NOMO-1 (cell line): ENCODE measurements at regions not wholly inside any gene's neighbourhood (a gene's known extent, or its start where the extent isn't known, plus 50 kb on each side); places are given as distances from the start of the nearest gene placed in this dataset.

Experiments used
- DNase-seq, 2 experiments: peaks; one replicate each; lab custom pipeline; 2025; ENCODE audit not compliant: unreplicated experiment in 2 of 2; lab: John Stamatoyannopoulos, UW

GRCh38 chr15:37824717-37825382 is 109.6 kb upstream of the TMCO5A start:
- DNase-seq: peak; percentile 49 to 82

DNA sequence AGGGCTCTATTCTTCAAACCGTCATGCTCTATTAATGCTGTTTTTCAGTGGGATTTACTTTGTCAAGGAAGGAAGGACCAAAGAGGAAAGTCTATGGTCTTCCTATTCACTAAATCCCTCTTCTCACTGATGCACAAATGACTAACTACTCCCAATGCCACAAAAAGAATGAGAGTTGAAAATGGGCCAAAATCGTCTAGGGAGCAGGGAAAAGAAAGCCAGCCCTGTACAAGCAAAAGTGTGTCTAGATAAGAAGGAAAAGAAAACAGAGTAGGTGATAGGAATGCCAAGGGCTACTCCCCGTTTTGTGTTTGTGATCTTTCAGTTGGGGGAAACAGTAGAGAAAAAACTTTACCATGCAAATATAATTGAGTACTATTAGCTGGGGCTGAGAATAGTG is 97.2 kb upstream of the TMCO5A start:
- no peak for DNase-seq

GRCh38 chr15:37847776-37848175 is 86.7 kb upstream of the TMCO5A start:
- no peak for DNase-seq

DNA sequence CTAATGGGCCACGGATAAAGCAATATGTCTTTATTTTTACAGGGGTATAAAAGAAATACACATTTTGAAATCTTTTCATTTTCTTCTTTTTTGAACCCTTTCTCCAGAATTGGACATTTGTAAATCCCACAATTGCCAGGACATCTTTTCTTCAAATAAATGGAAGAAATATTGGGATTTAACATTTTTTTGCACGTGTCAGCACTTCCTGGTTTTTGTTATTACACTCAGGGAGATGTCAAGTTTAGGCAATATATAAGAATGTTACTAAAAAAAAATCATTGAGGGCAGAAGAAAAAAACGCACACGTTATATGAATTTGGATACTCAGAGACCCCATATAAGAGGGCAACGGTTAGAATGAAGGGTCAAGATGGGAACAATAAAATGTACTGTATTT is 78.3 kb upstream of the TMCO5A start:
- DNase-seq: no peak

DNA sequence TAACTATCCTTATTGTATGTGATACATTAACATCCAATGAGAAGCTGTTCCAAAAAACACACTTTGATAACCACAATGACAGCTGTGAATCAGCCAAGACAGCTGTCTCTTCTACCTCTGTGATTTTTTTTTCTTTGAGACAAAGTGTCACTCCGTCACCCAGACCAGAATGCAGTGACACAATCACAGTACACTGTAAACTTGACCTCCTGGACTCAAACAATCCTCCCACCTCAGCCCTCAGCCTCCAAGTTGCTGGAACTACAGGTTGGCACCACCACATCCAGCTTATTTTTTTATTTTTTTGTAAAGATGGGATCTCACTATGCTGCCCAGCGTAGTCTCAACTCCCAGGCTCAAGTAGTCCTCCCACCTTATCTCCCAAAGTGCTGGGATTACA is 73.5 kb upstream of the TMCO5A start:
- DNase-seq: no peak

DNA sequence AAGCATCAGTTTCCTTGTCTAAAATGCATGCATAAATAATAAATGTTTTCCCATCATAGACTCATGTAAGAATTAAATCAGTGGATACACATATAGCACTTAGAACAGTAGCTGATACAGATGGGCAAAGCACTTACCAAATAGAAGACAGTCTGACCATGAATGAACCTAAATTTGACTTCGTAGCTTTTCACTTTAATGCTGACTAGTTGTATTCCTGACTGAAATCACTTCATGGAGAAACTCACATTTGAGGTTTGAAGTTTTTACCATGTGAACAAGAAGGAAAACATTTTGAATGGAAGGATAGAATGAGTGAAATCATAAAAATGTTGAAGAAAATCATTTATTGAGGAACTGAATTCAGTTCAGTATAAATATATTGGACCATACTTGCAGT is 68.8 kb upstream of the TMCO5A start:
- no peak for DNase-seq

DNA sequence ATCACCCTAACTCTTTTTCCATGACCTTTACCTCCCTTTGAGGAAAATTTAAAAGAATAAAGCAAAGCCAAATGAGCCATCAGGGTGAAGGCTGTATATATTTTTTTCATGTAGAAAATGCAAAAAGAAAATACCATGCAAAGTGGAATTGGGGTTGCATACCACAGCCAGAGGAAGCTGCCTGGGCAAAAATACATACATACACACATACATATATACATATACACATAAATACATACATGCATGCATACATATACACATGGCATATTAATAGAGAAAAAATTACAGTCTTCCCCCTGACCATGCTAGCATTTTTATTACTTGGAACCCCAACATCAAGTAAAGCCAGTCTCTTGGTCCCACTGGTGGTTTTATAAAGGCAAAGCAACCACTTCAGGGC is 63.7 kb upstream of the TMCO5A start:
- DNase-seq: no peak

DNA sequence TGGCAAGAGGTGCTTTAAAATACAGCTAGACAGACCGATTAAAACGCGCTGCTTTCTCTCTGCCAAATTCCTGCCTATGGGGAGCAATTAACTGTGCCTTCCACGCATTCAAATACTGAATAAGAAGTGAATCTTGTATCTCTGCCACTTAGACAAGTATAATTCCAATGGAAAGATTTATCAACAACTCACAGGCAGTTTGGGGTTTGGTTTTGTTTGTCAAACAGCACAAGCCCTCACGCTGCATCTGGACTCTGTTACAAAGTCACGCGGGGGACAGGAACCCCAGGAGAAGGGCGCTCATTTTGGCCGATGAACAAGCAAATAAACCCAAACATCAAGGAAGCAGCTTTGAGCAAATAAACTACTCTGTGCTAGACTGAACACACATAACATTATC is 61.8 kb upstream of the TMCO5A start:
- DNase-seq: no peak

DNA sequence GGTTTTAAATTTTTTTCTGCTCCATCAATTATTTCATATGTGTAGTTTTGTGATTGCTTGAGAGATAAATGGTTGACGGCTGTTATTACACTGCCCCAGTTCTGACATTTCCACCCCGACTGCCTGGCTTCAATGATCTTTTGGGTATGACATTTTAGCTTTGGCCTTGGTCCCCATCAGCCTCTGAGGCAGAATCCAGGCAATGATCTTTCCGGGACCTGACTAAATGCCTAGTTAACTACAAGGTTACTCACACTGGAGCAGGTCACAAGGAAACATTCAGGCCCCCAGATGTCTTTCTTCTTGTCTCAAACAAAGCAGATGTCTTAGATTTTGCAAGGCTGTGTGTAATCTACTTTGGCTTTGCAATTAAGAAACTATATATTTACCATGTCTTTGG is 61.1 kb upstream of the TMCO5A start:
- no peak for DNase-seq

- no peak for DNase-seq
Measured at GRCh38 chr15:37876900-37877299, 57.5 kb upstream of the TMCO5A start.

DNA sequence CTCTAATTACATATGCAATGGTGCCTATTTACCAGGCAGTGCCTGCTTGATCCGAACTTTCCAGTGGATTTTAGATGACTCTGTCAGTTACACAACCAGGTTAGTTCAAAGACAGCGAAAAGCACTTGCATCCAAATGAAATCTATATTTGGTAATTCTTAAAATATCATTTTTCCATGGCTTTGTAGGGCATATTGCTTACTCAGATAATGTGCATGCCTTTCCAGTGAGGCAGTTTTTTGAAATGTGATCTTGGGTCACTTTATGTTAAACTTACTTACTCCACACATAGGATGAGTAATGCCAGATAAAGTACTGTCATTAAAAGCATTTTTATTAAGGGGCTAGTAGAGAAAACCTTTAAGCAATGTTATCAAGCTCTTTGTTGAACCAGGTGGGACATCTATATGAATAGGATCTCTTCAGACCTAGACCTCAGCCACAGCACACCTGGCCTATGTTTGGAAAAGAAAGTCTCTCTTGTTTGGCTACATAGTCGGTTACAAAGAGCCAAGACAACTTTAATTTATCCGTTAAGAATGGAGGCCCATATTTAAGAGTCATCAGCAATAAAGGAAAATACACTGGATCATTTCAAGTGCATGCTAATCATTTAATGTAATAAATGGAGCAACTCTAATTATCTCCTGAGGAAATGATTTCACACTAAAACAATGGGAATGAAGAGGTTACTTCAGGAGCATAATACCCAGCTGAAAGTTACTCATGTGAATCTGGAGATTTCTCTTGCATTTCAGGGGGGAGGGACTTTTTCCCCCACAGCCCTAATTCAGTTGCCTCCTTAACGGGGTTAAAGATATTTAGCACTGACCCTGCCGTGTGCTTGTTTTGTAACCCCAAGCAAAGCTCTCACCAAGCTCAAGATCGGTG is 56.3 kb upstream of the TMCO5A start:
- DNase-seq: no peak

- DNase-seq: peak in 1 of 2 experiments; percentile 7
Measured at GRCh38 chr15:37880009-37880834, 54.2 kb upstream of the TMCO5A start.

- no peak for DNase-seq
Measured at GRCh38 chr15:37880835-37881153, 53.6 kb upstream of the TMCO5A start.

DNA sequence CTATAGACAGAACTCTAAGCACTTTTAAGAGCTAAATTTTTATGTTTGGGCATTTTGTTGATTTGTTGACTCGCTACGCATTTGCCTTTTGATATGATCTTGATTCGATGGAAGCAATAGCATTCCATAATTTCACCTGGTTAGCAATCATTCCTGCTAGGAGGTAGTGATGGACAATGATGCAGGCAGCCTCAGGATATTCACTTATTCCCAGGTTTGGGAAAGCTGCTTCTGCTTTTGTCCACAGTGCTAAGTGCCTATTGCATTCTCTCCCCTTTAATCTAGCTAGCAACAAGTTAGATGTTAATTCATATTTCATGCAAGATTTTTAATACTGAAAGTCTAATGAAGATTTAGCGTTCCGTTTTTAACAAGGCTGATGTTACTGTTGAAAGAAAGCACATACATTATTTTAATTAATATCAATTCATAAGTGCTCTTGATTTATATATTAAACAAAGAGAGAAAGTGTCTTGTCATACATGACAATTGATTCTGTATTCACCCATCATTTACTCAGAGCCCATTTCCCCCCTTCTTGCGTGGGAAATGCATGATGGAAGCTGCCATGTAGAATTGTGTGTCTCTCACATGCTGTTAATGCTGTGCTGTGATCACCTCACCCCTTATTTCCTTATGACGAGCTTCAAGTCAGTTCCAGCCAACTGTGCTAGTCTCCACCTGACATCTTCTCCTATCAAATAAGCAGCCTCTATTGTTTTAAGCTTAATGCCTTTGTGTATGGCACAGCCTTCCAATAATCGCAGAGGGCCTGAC is 53.0 kb upstream of the TMCO5A start:
- DNase-seq: no peak

DNA sequence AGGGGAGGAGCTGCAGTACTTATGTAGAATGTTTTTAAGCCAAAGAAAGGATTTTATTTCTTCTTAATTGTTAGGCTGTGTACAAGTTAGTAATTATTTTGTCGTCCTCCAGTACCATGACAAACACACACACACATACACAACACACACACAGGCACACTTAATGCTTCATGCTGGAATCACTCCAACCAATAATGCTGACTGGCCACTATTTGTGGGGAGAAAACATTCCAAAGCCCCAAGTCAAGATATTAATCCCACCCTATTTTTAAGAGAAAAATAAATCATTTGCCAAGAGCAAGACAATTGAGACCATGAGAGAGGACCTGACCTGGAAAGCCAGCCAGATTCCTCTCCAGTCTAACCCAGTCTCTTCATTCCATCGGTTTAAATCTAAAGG is 51.8 kb upstream of the TMCO5A start:
- DNase-seq: no peak
